Kidney (tissue), 13 donors: ENCODE measurements at regions not wholly inside any gene's neighbourhood (a gene's known extent, or its start where the extent isn't known, plus 50 kb on each side); places are given as distances from the start of the nearest gene placed in this dataset.

Experiments used
- DNase-seq, 5 donors: peaks; one replicate each; pipeline ENCODE4 v3.0.0-alpha.2; 2013 to 2020
- FAIRE-seq: peaks from 2 replicates; lab custom pipeline; 2012; peaks lifted over from hg19 to GRCh38; lab: Jason Lieb, UNC
- H3K27ac ChIP-seq, 2 donors: one replicate each; pipeline ENCODE4 v1.7.0; 2013; ENCODE audit warnings: low read depth in 2 of 2, low read length in 2 of 2, inconsistent platforms in 1 of 2
- H3K27me3 ChIP-seq: one replicate; pipeline ENCODE4 v1.7.1; 2013; ENCODE audit warnings: low read length, inconsistent platforms; ENCODE audit not compliant: control insufficient read depth, insufficient read depth
- H3K36me3 ChIP-seq, 3 donors: one replicate each; pipeline versions ENCODE4 v1.7.0 to v1.7.1; 2013; ENCODE audit warnings: low read length in 3 of 3, control low read depth in 1 of 3, inconsistent platforms in 1 of 3; ENCODE audit not compliant: insufficient read depth in 3 of 3, control insufficient read depth in 2 of 3
- H3K4me1 ChIP-seq, 3 donors: one replicate each; pipeline versions ENCODE4 v1.7.0 to v1.7.1; 2013; ENCODE audit warnings: low read length in 3 of 3, inconsistent platforms in 1 of 3, low read depth in 1 of 3; ENCODE audit not compliant: control insufficient read depth in 2 of 3, insufficient read depth in 2 of 3
- H3K4me3 ChIP-seq, 3 donors: one replicate each; pipeline versions ENCODE4 v1.7.0 to v1.8.1; 2013; ENCODE audit warnings: low read length in 3 of 3, control low read depth in 1 of 3, inconsistent platforms in 1 of 3
- H3K9ac ChIP-seq, 3 donors: one replicate each; pipeline versions ENCODE4 v1.7.0 to v1.7.1; 2013; ENCODE audit warnings: low read length in 3 of 3, control low read depth in 1 of 3, inconsistent platforms in 1 of 3
- H3K9me3 ChIP-seq, 3 donors: one replicate each; pipeline versions ENCODE4 v1.7.0 to v1.7.1; 2013; ENCODE audit warnings: low read length in 3 of 3, control low read depth in 1 of 3, inconsistent platforms in 1 of 3; ENCODE audit not compliant: control insufficient read depth in 2 of 3, insufficient read depth in 1 of 3
- intact Hi-C: fragments of 100-400 bp; cut with DNase I; formaldehyde crosslinking; loops from one replicate; pipeline ENCODE4 v1.11.1; 2022
- TF ChIP-seq, protein P1 (sequence below): IDR thresholded peaks from 3 replicates; pipeline ENCODE4 v1.5.1; 2012; ENCODE audit warnings: mild to moderate bottlenecking, moderate library complexity, borderline replicate concordance; ENCODE audit not compliant: insufficient read depth; ENCODE audit errors: extremely low read depth
- donor health status: control.
- donor health status: control.
- donor health status: control.
- donor health status: control.
- donor health status: control.
- donor health status: DM: yes; HTN: yes; CAD: no.
- donor health status: Normal renal cell carcinoma (clear cell type).

DNA sequence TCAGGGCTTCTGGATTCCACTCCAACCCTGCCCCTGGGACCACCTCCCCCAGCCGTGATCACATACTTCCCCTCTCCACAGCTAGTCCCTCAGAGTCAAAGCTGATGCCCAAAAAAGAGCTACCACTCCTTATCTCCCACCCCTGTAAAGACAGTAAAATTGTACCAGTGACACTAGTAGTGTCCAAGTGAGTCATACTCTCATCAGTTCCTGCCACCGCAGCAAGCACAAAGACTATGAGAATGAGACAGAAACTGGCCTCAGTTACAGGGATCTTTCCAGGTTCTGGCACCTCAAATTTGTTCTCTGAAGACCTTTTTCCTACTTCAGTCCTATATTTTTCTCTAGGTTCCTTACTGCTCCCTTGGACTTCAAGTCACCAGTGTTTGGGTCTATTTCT lies 144.2 kb downstream of the SPRY2 start:
- Histone ChIP-seq H3K27me3 (no peaks in the 10 kb centered on the region), H3K9me3 (no peaks in the 10 kb centered on the region), H3K36me3 (no peaks in the 10 kb centered on the region), H3K9ac (no peak overlapping the region), H3K4me1 (no peaks in the 10 kb centered on the region), H3K27ac (no peak overlapping the region), H3K4me3 (no peak overlapping the region)
- no peak for DNase-seq
- no peak for FAIRE-seq
- intact Hi-C loops: no loop called here
- TF ChIP-seq, protein P1, sequence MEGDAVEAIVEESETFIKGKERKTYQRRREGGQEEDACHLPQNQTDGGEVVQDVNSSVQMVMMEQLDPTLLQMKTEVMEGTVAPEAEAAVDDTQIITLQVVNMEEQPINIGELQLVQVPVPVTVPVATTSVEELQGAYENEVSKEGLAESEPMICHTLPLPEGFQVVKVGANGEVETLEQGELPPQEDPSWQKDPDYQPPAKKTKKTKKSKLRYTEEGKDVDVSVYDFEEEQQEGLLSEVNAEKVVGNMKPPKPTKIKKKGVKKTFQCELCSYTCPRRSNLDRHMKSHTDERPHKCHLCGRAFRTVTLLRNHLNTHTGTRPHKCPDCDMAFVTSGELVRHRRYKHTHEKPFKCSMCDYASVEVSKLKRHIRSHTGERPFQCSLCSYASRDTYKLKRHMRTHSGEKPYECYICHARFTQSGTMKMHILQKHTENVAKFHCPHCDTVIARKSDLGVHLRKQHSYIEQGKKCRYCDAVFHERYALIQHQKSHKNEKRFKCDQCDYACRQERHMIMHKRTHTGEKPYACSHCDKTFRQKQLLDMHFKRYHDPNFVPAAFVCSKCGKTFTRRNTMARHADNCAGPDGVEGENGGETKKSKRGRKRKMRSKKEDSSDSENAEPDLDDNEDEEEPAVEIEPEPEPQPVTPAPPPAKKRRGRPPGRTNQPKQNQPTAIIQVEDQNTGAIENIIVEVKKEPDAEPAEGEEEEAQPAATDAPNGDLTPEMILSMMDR: no peak

DNA sequence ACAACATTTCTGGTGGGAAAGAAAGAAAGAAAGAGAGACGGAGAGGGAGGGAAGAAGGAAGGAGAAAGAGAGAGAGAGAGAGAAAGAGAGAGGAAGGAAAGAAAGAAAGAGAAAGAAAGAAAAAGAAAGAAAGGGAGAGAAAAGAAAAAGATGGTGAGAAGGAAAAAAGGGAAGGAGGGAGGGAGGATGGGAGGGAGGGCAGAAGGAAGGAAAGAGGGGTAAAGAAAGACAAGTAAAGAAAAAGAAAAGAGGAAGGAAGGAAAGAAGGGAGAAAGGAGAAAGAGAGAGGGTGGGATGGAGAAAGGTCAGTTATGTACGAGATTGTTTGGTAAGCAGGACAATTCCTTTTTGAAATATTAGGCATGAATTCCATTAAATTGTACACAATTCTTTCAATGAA lies 145.3 kb downstream of the SPRY2 start:
- Histone ChIP-seq H3K4me3 (no peak overlapping the region), H3K27me3 (no peaks in the 10 kb centered on the region), H3K9ac (no peak overlapping the region), H3K36me3 (no peaks in the 10 kb centered on the region), H3K4me1 (no peaks in the 10 kb centered on the region), H3K9me3 (no peaks in the 10 kb centered on the region), H3K27ac (no peak overlapping the region)
- intact Hi-C loops: no loop called here
- no peak for DNase-seq
- TF ChIP-seq, protein P1: no peak
- no peak for FAIRE-seq

DNA sequence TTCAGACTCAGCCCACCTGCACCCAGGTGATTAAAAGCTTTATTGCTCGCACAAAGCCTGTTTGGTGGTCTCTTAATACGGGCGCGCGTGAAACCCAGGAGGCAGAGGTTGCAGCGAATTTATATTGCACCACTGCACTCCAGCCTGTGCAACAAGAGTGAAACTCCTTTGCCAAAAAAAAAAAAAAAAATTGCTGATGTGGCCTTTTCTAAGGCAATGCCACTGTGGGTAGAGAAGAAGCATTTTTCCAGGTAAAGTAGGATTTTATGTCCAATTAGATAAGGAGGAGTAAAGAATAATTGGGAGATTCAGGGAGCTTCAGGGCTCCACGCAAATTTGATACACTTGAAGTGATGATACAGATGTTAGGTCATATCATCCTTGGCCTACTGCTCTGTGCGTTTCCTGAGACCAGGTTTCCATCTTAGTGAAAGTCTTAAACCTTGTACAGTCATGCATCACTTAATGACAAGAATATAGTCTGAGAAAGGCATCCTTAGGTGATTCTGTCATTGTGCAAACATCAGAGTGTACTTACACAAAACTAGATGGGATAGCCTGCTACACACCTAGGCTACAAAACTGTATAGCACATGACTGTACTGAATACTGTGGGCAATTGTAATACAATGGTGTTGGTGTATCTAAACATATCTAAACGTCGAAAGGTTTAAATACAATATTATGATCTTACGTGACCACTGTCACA lies 150.9 kb downstream of the SPRY2 start:
- Histone ChIP-seq H3K36me3 (no peaks in the 10 kb centered on the region), H3K4me3 (no peak overlapping the region), H3K9ac (no peak overlapping the region), H3K27me3 (no peaks in the 10 kb centered on the region), H3K27ac (no peak overlapping the region), H3K4me1 (no peaks in the 10 kb centered on the region), H3K9me3 (no peaks in the 10 kb centered on the region)
- DNase-seq (no peak), FAIRE-seq (no peak)
- TF ChIP-seq, protein P1: no peak
- intact Hi-C loops: no loop called here

DNA sequence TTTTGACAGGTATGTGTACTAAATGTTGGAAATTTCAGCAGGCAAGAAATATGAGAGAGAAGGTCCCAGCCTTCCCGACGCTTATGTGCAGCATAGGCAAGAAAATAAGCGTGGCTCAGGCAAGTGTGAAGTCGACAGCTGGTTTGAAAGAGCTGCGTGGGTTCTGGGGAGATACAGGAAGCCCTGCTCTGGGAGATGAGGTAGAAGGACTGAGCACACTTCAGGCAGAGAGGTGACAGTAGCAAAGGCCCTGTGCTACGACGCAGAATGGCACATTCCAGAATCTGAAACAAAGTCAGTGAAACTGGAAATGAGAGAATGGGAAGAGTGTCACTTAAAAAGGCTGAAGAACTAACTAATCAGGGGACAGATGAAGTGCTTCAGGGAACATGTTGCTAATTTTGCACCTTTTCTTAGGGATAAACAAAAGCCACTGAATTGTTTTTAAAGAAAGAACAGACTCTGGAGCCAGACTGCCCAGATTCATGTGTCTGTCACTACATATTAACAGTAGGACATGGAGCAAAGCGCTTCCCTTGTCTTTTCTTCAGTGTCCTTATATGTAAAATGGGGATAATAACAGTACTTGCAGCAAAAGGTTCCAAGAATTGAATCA lies 160.1 kb downstream of the SPRY2 start:
- Histone ChIP-seq H3K9ac (no peak overlapping the region), H3K9me3 (no peaks in the 10 kb centered on the region), H3K27ac (no peak overlapping the region), H3K4me3 (no peak overlapping the region), H3K36me3 (no peaks in the 10 kb centered on the region), H3K4me1 (no peaks in the 10 kb centered on the region), H3K27me3 (no peaks in the 10 kb centered on the region)
- intact Hi-C loops: no loop called here
- DNase-seq (no peak), FAIRE-seq (no peak)
- TF ChIP-seq, protein P1: no peak
